KMS-11 (cell line): ENCODE measurements at regions not wholly inside any gene's neighbourhood (a gene's known extent, or its start where the extent isn't known, plus 50 kb on each side); places are given as distances from the start of the nearest gene placed in this dataset.

Experiments
- H2AFZ ChIP-seq: fragments of 200-600 bp; sonication (generic); 2 replicates; pipeline ENCODE4 v1.6.1; 2016; ENCODE audit warnings: antibody characterized with exemption, mixed run types, low read depth
- H3K27ac ChIP-seq: fragments of 200-600 bp; sonication (generic); 2 replicates; pipeline ENCODE4 v1.6.1; 2016; ENCODE audit warnings: mild to moderate bottlenecking, mixed run types
- H3K27me3 ChIP-seq: fragments of 200-600 bp; sonication (generic); 2 replicates; pipeline ENCODE4 v1.6.1; 2017; ENCODE audit warnings: mild to moderate bottlenecking, low read depth, mixed run types, moderate library complexity; ENCODE audit not compliant: insufficient read depth
- H3K36me3 ChIP-seq: fragments of 200-600 bp; sonication (generic); 2 replicates; pipeline ENCODE4 v1.6.1; 2017; ENCODE audit warnings: mild to moderate bottlenecking, mixed run types; ENCODE audit not compliant: insufficient read depth
- H3K4me1 ChIP-seq: fragments of 200-600 bp; sonication (generic); 2 replicates; pipeline ENCODE4 v1.6.1; 2016; ENCODE audit warnings: mild to moderate bottlenecking, low read depth, mixed run types; ENCODE audit not compliant: poor library complexity, severe bottlenecking
- H3K4me2 ChIP-seq: fragments of 200-600 bp; sonication (generic); 2 replicates; pipeline ENCODE4 v1.7.0; 2016; ENCODE audit warnings: mild to moderate bottlenecking, mixed run types
- H3K4me3 ChIP-seq: fragments of 200-600 bp; sonication (generic); IDR thresholded peaks from 2 replicates; pipeline ENCODE4 v1.6.1; 2017; ENCODE audit warnings: low read depth, low read length, mixed read lengths; ENCODE audit not compliant: insufficient read depth
- H3K79me2 ChIP-seq: fragments of 200-600 bp; sonication (generic); 2 replicates; pipeline ENCODE4 v1.6.1; 2016; ENCODE audit warnings: low read depth, mixed run types; ENCODE audit not compliant: insufficient read depth
- H3K9ac ChIP-seq: fragments of 200-600 bp; sonication (generic); 2 replicates; pipeline ENCODE4 v1.6.1; 2016; ENCODE audit warnings: mild to moderate bottlenecking, mixed run types
- H4K20me1 ChIP-seq: fragments of 200-600 bp; sonication (generic); 2 replicates; pipeline ENCODE4 v1.6.1; 2016; ENCODE audit warnings: mild to moderate bottlenecking, mixed run types; ENCODE audit not compliant: insufficient read depth
- CTCF ChIP-seq: fragments of 200-600 bp; sonication (generic); conservative IDR thresholded peaks from 2 replicates; pipeline ENCODE4 v1.6.1; 2017; ENCODE audit warnings: low read depth, mild to moderate bottlenecking, antibody characterized with exemption, low read length, moderate library complexity, mixed read lengths

- no peaks in the 10 kb centered on the region for H3K36me3 ChIP-seq
- H4K20me1 ChIP-seq = no peaks in the 10 kb centered on the region
- H3K9ac ChIP-seq = no peak overlapping the region
- H2AFZ ChIP-seq = no peak overlapping the region
- no peaks in the 10 kb centered on the region for H3K79me2 ChIP-seq
- H3K4me3 ChIP-seq = no peak overlapping the region
- no peaks in the 10 kb centered on the region for H3K27me3 ChIP-seq
- no peak for TF ChIP-seq CTCF
- H3K4me1 ChIP-seq = peaks cover 7% of the 10 kb centered on the region
- no peak overlapping the region for H3K4me2 ChIP-seq
- no peak overlapping the region for H3K27ac ChIP-seq
Measured at GRCh38 chr1:19591482-19592091, 52.5 kb upstream of the NBL1 start.

- H3K4me2 ChIP-seq = no peak overlapping the region
- H3K27me3 ChIP-seq = no peaks in the 10 kb centered on the region
- no peak overlapping the region for H2AFZ ChIP-seq
- no peaks in the 10 kb centered on the region for H3K36me3 ChIP-seq
- H3K9ac ChIP-seq = no peak overlapping the region
- no peaks in the 10 kb centered on the region for H3K4me1 ChIP-seq
- no peak overlapping the region for H3K27ac ChIP-seq
- H3K79me2 ChIP-seq = no peaks in the 10 kb centered on the region
- no peak for TF ChIP-seq CTCF
- no peak overlapping the region for H3K4me3 ChIP-seq
- H4K20me1 ChIP-seq = no peaks in the 10 kb centered on the region
Measured at GRCh38 chr1:19585507-19585906, 58.6 kb upstream of the NBL1 start.

GRCh38 chr1:19582318-19582717, 61.8 kb upstream of the NBL1 start:
- Histone ChIP-seq H3K4me3 (no peak overlapping the region), H3K9ac (no peak overlapping the region), H3K27me3 (no peaks in the 10 kb centered on the region), H3K4me2 (no peak overlapping the region), H4K20me1 (no peaks in the 10 kb centered on the region), H3K36me3 (no peaks in the 10 kb centered on the region), H3K4me1 (no peaks in the 10 kb centered on the region), H2AFZ (no peak overlapping the region), H3K27ac (no peak overlapping the region), H3K79me2 (no peaks in the 10 kb centered on the region)
- peak; percentile 90 for TF ChIP-seq CTCF

GRCh38 chr1:19581381-19581780, 62.7 kb upstream of the NBL1 start:
- no peak overlapping the region for H3K27ac ChIP-seq
- no peak overlapping the region for H3K9ac ChIP-seq
- no peak overlapping the region for H3K4me2 ChIP-seq
- no peak overlapping the region for H2AFZ ChIP-seq
- H3K4me3 ChIP-seq = no peak overlapping the region
- no peaks in the 10 kb centered on the region for H3K4me1 ChIP-seq
- no peaks in the 10 kb centered on the region for H3K79me2 ChIP-seq
- H4K20me1 ChIP-seq = no peaks in the 10 kb centered on the region
- H3K36me3 ChIP-seq = no peaks in the 10 kb centered on the region
- no peak for TF ChIP-seq CTCF
- H3K27me3 ChIP-seq = no peaks in the 10 kb centered on the region

GRCh38 chr1:19577561-19577960, 66.5 kb upstream of the NBL1 start:
- H3K36me3 ChIP-seq = no peaks in the 10 kb centered on the region
- H4K20me1 ChIP-seq = no peaks in the 10 kb centered on the region
- no peak overlapping the region for H3K9ac ChIP-seq
- H3K27ac ChIP-seq = no peak overlapping the region
- H2AFZ ChIP-seq = no peak overlapping the region
- no peak for TF ChIP-seq CTCF
- no peaks in the 10 kb centered on the region for H3K27me3 ChIP-seq
- H3K4me3 ChIP-seq = no peak overlapping the region
- no peaks in the 10 kb centered on the region for H3K4me1 ChIP-seq
- no peaks in the 10 kb centered on the region for H3K79me2 ChIP-seq
- H3K4me2 ChIP-seq = no peak overlapping the region
